ENCODE measurements at regions not wholly inside any gene's neighbourhood (a gene's known extent, or its start where the extent isn't known, plus 50 kb on each side); places are given as distances from the start of the nearest gene placed in this dataset.

- peak; percentile 85 for DNase-seq (ENCODE audit: insufficient read length, low spot score, missing footprints)
- Histone ChIP-seq H3K79me2 (ENCODE audit: insufficient read depth, low read length) (no peaks in the 10 kb centered on the region), H3K36me3 (ENCODE audit: insufficient read depth, low read length) (no peaks in the 10 kb centered on the region), H3K27me3 (ENCODE audit: insufficient read depth, low read length) (no peaks in the 10 kb centered on the region), H3K4me3 (ENCODE audit: insufficient read depth, low read length) (no peak overlapping the region), H3K27ac (ENCODE audit: low read depth, low read length) (peak overlapping the region; percentile 99), H2AFZ (ENCODE audit: low read length) (no peak overlapping the region), H3K4me2 (ENCODE audit: insufficient read depth, low read length) (peak overlapping the region; percentile 49), H4K20me1 (ENCODE audit: insufficient read depth, low read length) (no peaks in the 10 kb centered on the region), H3K9me3 (ENCODE audit: low read depth, low read length) (no peaks in the 10 kb centered on the region), H3K4me1 (ENCODE audit: insufficient read depth, low read length) (peaks cover 79% of the 10 kb centered on the region)
- no peak for TF ChIP-seq CTCF (IDR thresholded peaks at IDR 0.05; ENCODE audit: extremely low read depth, low read depth, low read length)
These were observed 58.2 kb upstream of the PRSS23 start for GRCh38 chr11:86741839-86742805.

- Histone ChIP-seq H3K27me3 (ENCODE audit: insufficient read depth, low read length) (no peaks in the 10 kb centered on the region), H3K79me2 (ENCODE audit: insufficient read depth, low read length) (no peaks in the 10 kb centered on the region), H3K4me1 (ENCODE audit: insufficient read depth, low read length) (peaks cover 79% of the 10 kb centered on the region), H3K27ac (ENCODE audit: low read depth, low read length) (peak overlapping the region; percentile 99), H3K4me2 (ENCODE audit: insufficient read depth, low read length) (peak overlapping the region; percentile 49), H3K4me3 (ENCODE audit: insufficient read depth, low read length) (no peak overlapping the region), H3K36me3 (ENCODE audit: insufficient read depth, low read length) (no peaks in the 10 kb centered on the region), H2AFZ (ENCODE audit: low read length) (peak overlapping the region; percentile 37), H4K20me1 (ENCODE audit: insufficient read depth, low read length) (no peaks in the 10 kb centered on the region), H3K9me3 (ENCODE audit: low read depth, low read length) (no peaks in the 10 kb centered on the region)
- DNase-seq (ENCODE audit: insufficient read length, low spot score, missing footprints): no peak
- TF ChIP-seq CTCF (IDR thresholded peaks at IDR 0.05; ENCODE audit: extremely low read depth, low read depth, low read length): no peak
These were observed 58.9 kb upstream of the PRSS23 start for GRCh38 chr11:86741484-86741835.

- DNase-seq (ENCODE audit: insufficient read length, low spot score, missing footprints): peak; percentile 73
- no peak for TF ChIP-seq CTCF (IDR thresholded peaks at IDR 0.05; ENCODE audit: extremely low read depth, low read depth, low read length)
- no peaks in the 10 kb centered on the region for H3K36me3 ChIP-seq (ENCODE audit: insufficient read depth, low read length)
- peak overlapping the region; percentile 99 for H3K27ac ChIP-seq (ENCODE audit: low read depth, low read length)
- H3K79me2 ChIP-seq (ENCODE audit: insufficient read depth, low read length): no peaks in the 10 kb centered on the region
- H2AFZ ChIP-seq (ENCODE audit: low read length): peak overlapping the region; percentile 37
- H3K4me3 ChIP-seq (ENCODE audit: insufficient read depth, low read length): peak overlapping the region; percentile 16
- peaks cover 80% of the 10 kb centered on the region for H3K4me1 ChIP-seq (ENCODE audit: insufficient read depth, low read length)
- no peaks in the 10 kb centered on the region for H3K27me3 ChIP-seq (ENCODE audit: insufficient read depth, low read length)
- H3K4me2 ChIP-seq (ENCODE audit: insufficient read depth, low read length): peak overlapping the region; percentile 49
- H4K20me1 ChIP-seq (ENCODE audit: insufficient read depth, low read length): no peaks in the 10 kb centered on the region
- no peaks in the 10 kb centered on the region for H3K9me3 ChIP-seq (ENCODE audit: low read depth, low read length)
These were observed 59.5 kb upstream of the PRSS23 start for GRCh38 chr11:86740628-86741483.

- peaks cover 74% of the 10 kb centered on the region for H3K4me1 ChIP-seq (ENCODE audit: insufficient read depth, low read length)
- no peak overlapping the region for H3K4me2 ChIP-seq (ENCODE audit: insufficient read depth, low read length)
- H3K27ac ChIP-seq (ENCODE audit: low read depth, low read length): peak overlapping the region; percentile 29
These were observed 61.8 kb upstream of the PRSS23 start for GRCh38 chr11:86738568-86738967.

More at GRCh38 chr11:86738568-86738967, 61.8 kb upstream of the PRSS23 start:
- Histone ChIP-seq H3K9me3 (ENCODE audit: low read depth, low read length) (no peaks in the 10 kb centered on the region), H3K4me3 (ENCODE audit: insufficient read depth, low read length) (no peak overlapping the region), H4K20me1 (ENCODE audit: insufficient read depth, low read length) (no peaks in the 10 kb centered on the region), H3K27me3 (ENCODE audit: insufficient read depth, low read length) (no peaks in the 10 kb centered on the region), H2AFZ (ENCODE audit: low read length) (no peak overlapping the region), H3K36me3 (ENCODE audit: insufficient read depth, low read length) (no peaks in the 10 kb centered on the region), H3K79me2 (ENCODE audit: insufficient read depth, low read length) (no peaks in the 10 kb centered on the region)
- TF ChIP-seq CTCF (IDR thresholded peaks at IDR 0.05; ENCODE audit: extremely low read depth, low read depth, low read length): no peak
- no peak for DNase-seq (ENCODE audit: insufficient read length, low spot score, missing footprints)

Data from osteoblast (primary cell).